Retina (tissue), 1 donor: ENCODE measurements at regions not wholly inside any gene's neighbourhood (a gene's known extent, or its start where the extent isn't known, plus 50 kb on each side); places are given as distances from the start of the nearest gene placed in this dataset.

Experiments used
- DNase-seq: peaks from one replicate; pipeline ENCODE4 v3.0.0-alpha.2; 2016

DNA sequence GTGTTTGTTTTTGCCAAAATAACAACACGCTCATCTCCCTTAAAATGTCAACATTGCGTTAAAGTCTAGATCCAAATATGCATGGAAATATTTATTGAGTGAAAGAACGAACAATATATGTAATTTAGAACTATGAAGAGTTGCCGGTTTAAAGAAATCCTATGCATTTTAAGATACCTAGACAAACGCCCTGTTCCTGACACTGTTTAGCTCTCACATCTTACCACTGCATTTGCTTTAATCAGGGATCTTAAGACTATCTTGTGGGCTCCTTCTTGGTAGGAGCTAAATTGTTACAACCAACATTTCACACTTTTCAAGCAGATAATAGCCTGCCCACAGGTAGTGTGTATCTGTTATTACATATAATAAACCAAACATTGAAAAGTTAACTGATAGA is 96.6 kb upstream of the RPS6KA3 start:
- DNase-seq: no peak

GRCh38 chrX:20362268-20363267 is 95.9 kb upstream of the RPS6KA3 start:
- peak; percentile 3 for DNase-seq

DNA sequence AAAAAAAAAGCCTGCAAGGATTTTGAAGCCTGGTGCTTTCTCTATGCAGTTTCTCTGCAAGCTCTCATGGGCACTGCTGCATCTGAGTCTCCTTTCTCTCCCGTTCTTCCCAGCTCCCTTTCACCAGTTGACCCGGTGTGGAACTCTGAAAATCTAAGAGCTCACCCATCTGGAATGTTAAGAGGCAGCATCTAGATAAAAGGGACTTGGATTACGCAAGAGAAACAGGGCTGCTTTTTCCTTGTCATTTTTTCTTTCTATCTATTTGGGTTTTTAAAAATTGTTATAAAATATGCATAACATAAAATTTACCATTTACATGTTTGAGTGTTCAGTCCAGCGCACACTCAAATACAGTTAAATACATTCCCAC is 95.2 kb upstream of the RPS6KA3 start:
- DNase-seq: peak; percentile 4

DNA sequence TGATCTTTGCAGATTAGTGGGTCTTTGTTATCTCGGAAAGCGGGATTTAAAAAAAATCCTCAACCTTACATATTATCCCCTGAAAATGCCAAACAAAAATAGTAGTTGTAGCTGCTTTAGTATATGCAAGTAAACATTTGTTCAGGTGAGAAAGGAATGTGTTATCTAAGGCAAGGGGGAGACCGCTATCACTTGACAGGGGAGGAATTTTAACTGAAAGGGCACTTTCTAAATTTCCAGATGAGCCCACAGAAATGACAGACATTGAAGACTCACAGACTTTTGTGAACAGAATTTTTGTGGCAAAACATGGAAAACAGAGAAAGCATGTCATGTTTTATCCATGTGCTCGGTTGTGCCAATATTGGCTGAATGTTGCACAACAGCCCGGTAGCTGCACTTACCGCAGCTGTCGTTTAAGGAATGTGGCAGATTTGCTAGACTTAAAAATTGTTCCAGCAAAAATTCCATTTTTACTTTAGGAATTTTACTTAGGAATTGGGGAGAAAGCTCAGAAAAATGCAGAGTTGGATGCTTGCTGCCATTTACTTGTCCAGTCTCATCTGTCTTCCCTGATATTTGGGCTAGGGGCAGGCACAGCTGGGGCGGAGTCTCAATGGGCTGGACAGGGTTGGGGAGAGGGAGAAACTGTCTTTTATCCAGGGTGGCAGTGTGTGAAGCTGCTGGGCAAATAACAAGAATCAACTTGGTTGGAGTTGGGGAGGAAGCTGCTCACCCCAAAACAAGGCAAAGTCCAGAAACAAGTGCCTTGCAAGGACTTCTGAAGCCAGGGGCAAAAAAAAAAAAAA is 94.6 kb upstream of the RPS6KA3 start:
- DNase-seq: peak; percentile 6

- DNase-seq: no peak
These were observed 88.5 kb upstream of the RPS6KA3 start for GRCh38 chrX:20355187-20355586.

- DNase-seq: no peak
These were observed 87.8 kb upstream of the RPS6KA3 start for GRCh38 chrX:20354505-20354904.

GRCh38 chrX:20352935-20353336 is 86.2 kb upstream of the RPS6KA3 start:
- no peak for DNase-seq

DNA sequence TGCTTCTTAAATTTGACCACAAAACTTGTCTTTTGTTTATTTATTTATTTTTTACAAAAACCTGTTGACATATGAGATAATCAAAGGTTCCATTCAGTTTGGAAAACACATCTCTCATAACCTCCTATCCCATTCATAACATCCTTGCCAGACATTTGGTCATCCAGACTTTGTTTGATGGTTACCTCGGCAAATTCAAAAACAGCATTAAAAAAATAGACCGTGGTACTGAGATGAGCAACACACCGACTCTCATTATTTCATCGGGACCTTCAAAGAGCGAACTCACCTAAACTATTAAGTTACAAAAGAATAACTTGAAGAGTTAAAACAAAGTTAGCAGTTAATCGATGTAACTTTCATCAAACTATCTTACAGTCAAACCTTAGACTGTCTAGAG is 85.8 kb upstream of the RPS6KA3 start:
- DNase-seq: no peak

- DNase-seq: no peak
These were observed 83.9 kb upstream of the RPS6KA3 start for GRCh38 chrX:20350596-20350995.

- DNase-seq: no peak
These were observed 81.4 kb upstream of the RPS6KA3 start for GRCh38 chrX:20348139-20348538.

GRCh38 chrX:20347481-20347880 is 80.8 kb upstream of the RPS6KA3 start:
- DNase-seq: no peak

- DNase-seq: no peak
These were observed 67.0 kb upstream of the RPS6KA3 start for GRCh38 chrX:20333672-20334071.

- DNase-seq: no peak
These were observed 63.8 kb upstream of the RPS6KA3 start for GRCh38 chrX:20330545-20330944.

DNA sequence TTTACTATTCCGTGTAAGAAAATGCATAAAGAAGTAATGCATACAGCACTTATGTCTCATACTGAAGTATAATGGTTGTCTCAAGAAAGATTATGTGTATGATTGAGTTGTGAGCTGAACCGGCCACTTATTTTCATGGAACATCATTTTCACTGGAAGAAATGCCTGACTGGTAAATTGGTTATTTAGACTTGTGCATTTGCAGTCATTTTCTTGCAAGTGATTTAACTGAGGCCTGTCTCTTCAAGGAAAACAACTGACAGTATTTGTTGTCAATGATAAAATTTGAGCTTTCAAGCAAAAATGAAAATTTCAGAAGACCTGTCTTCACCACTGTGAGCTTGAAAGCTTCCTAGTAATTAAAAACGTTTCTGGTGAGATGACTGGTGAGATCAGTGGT is 62.7 kb upstream of the RPS6KA3 start:
- no peak for DNase-seq

DNA sequence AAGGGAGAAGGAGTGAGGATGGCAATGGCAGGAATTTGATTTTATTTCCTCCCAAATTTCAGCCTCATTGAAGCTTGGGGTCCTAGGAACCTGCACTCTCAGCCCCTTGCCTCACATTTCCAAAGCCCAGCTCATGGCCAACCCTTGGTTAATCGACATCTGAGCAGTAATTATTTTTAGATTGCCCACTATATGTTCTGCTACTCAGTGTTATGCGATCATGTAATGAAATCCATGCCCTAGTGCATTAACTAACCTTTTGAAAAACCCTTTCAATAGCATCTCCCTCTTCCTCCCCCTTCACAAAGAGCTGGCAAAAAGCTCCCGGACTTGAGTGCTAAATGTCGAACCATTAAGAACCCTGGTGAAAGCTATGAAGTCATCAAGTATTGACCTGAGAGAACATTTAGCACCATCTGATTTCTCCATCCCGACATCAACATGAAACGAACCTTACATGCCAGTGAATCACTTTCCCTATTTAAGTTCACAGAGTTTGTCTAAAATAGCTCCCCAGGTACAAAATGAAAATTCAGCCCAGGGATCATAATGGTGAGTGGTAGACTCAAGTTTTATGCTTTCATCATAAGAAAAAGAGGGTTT is 59.2 kb upstream of the RPS6KA3 start:
- no peak for DNase-seq

DNA sequence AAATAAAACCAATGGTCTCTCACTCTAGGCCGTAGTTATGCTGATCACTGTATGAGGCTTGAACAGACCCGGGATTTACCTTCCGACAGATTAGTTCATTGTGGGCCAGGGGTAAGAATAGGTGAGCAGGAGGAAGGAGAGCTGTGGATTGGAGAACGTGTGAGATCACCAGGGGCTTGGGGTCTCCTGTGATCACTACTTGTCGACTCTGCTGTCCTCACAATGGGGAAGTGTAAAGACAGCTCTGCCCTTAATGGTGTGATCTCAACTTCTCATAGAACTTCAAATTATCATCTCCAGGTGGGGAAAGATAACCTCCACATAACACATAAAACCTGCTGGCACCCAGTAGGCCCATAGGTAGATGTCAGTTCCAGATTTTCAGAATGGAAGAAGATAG is 56.2 kb upstream of the RPS6KA3 start:
- DNase-seq: no peak

DNA sequence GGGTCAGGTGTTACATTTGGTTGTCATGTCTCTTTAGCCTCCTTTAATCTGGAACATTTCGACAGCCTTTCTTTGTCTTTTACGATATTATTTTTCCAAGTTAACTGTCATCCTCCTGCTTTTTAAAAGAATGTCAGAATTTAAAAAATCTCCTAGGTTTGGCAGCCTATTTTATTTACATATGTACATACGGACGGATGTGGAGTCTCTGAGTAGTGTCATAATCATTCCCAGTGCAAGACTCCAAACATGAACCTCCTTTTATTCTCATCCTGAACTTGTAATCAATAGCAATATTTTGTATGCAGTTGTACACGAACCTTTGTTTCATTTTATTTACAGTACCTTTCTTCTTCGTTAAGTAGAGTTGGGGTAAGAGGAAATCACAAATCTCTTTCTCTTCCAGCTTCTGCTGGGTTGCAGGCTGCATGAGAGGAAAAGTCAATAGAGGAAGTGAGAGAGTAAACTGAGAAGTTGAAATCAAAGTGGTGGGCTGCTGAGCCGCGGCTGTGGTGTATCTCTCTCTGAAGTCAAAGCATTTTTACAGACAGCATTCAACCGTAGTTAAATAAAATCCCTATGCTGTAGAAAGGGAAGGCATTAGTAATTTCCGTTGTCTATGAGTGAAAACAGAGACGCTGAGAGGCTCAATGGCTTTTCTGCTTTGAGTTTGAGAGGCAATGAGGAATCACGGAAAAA is 53.9 kb upstream of the RPS6KA3 start:
- no peak for DNase-seq

DNA sequence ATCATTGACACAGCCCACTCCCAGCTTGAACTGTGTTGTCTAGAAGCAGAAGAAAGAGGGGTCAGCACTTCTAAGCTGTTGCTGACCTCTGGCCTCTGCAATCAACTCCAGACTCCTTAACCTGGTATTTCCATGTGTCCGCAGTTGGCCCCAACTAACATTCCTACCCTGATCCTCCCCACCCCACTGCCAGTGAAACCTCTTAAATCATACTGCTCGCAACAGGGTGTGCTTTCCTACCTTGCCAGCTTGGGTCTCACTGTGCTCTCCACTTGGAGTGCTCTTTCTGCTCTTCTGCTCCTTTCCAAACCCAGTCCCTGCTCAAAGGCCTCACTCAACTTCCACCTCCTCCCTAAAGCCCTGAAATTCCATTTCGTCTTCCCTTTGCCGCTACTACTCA is 52.3 kb upstream of the RPS6KA3 start:
- DNase-seq: no peak

DNA sequence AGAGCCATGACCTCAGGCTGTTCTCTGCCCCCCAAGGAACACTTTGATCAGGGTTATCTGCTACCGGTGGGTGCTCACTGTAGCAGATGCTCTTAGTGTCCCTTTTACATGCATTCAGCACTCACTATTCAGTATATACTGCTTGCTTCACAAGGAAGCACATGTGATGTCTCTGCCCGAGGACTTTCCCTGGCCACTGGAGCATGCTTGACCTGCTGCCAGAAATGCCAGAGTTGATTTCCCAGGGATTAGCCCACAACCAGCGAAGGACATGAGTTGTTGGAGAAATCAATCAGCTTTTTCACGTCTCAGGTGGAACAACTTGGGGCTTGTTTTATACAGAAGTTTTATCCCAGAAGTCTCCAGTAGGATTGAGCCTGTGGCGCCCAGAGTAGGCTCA is 51.2 kb upstream of the RPS6KA3 start:
- DNase-seq: no peak
